Left ventricle myocardium superior (tissue), 1 donor: ENCODE measurements at regions not wholly inside any gene's neighbourhood (a gene's known extent, or its start where the extent isn't known, plus 50 kb on each side); places are given as distances from the start of the nearest gene placed in this dataset.

Experiments
- ATAC-seq: fragments of 200-7000 bp; cut with Tn5 transposase; one replicate; pipeline ENCODE4 v1.9.1; 2020; ENCODE audit warnings: mild to moderate bottlenecking, moderate library complexity
- DNase-seq: peaks from one replicate; pipeline ENCODE4 v3.0.0-alpha.2; 2020
- intact Hi-C: fragments of 100-400 bp; cut with micrococcal nuclease; formaldehyde crosslinking; loops from one replicate; pipeline ENCODE4 v1.11.0; 2022
- donor health status: DM: no; HTN: yes; CAD: no; lungs with severe emphysema.

GRCh38 chr11:127330044-127330443 lies 329.5 kb upstream of the KIRREL3 start:
- intact Hi-C loops, result no loop called here
- DNase-seq (no peak), ATAC-seq (no peak)

DNA sequence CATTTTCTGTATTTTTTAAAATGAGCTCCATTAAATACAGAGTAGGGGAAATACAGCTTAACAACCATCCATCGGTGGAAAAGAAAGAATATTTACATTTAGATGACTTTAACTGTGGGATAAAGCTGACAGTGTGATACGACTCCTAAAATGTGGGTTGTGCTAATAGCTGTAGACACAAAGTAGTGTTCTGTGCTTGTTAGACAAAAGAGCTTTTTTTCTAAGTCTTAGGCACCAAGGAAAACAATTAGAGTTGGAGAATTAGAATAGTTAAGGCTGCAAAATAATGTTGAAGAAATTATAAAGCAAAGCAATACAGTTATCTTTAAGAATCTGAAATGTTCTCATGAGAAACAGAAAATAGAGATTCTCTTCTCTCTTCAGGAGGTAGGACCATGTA lies 307.7 kb upstream of the KIRREL3 start:
- no peak for ATAC-seq
- intact Hi-C loops, result no loop called here
- no peak for DNase-seq

DNA sequence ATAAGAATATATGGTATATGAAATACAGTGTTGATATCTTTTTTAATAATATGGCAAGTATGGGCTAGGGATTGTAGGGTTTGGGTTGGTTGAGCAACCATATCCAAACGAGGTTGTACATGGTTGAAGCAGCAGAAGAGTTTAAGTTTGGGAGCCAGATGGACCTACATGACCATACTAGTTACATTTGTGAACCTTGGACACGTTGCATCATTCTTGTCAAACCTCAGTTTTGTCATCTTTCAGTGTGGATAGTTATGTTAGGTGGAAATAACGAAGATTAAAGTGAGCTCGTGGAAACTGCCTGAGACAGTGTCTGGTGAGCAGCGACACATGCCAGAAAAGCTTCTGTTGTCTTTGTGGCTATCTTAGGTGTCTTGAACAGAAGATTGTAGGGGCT lies 307.1 kb upstream of the KIRREL3 start:
- DNase-seq (no peak), ATAC-seq (no peak)
- intact Hi-C loops, result no loop called here

GRCh38 chr11:127304634-127305033 lies 304.1 kb upstream of the KIRREL3 start:
- no peak for DNase-seq
- ATAC-seq, result no peak
- intact Hi-C loops, result no loop called here

GRCh38 chr11:127288926-127289325 lies 288.4 kb upstream of the KIRREL3 start:
- no peak for DNase-seq
- no peak for ATAC-seq
- intact Hi-C loops, result no loop called here

DNA sequence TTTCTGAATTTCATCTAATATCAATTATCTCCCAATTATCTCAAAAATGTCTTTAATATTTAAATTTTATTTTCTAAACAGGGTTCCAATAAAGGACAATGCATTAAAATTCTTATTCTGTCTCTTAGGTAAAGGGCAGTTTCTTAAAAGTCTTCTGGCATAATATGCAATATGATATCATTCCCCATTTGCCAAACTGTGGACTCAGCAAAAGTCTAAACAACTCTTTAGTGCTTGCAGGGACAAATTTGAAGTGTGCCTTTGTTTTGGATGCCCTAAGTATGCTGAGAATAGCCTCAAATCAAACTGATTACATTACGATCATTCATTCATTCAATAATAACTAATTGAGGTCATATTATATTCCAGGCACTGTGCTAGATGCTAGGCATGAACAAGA lies 281.0 kb upstream of the KIRREL3 start:
- ATAC-seq (no peak), DNase-seq (no peak)
- intact Hi-C loops, result no loop called here

GRCh38 chr11:127275774-127276173 lies 275.2 kb upstream of the KIRREL3 start:
- intact Hi-C loops, result no loop called here
- ATAC-seq, result no peak

GRCh38 chr11:127274328-127274676 lies 273.7 kb upstream of the KIRREL3 start:
- DNase-seq (no peak), ATAC-seq (no peak)
- intact Hi-C loops, result no loop called here

More at GRCh38 chr11:127275774-127276173, 275.2 kb upstream of the KIRREL3 start:
- no peak for DNase-seq

- ATAC-seq, result no peak
These were observed 273.2 kb upstream of the KIRREL3 start for GRCh38 chr11:127273593-127274327.

GRCh38 chr11:127270851-127271250 lies 270.3 kb upstream of the KIRREL3 start:
- no peak for DNase-seq
- intact Hi-C loops, result no loop called here
- ATAC-seq, result no peak

More at GRCh38 chr11:127273593-127274327, 273.2 kb upstream of the KIRREL3 start:
- DNase-seq, result no peak
- intact Hi-C loops, result no loop called here

- intact Hi-C loops, result no loop called here
- ATAC-seq (no peak), DNase-seq (no peak)
These were observed 269.3 kb upstream of the KIRREL3 start for GRCh38 chr11:127269911-127270310.

GRCh38 chr11:127268932-127269331 lies 268.4 kb upstream of the KIRREL3 start:
- intact Hi-C loops, result no loop called here
- ATAC-seq, result no peak
- DNase-seq, result no peak

- DNase-seq (no peak), ATAC-seq (no peak)
- intact Hi-C loops, result no loop called here
These were observed 268.0 kb upstream of the KIRREL3 start for GRCh38 chr11:127268521-127268920.

- intact Hi-C loops, result no loop called here
- ATAC-seq, result no peak
- no peak for DNase-seq
These were observed 258.5 kb upstream of the KIRREL3 start for GRCh38 chr11:127259102-127259501.

DNA sequence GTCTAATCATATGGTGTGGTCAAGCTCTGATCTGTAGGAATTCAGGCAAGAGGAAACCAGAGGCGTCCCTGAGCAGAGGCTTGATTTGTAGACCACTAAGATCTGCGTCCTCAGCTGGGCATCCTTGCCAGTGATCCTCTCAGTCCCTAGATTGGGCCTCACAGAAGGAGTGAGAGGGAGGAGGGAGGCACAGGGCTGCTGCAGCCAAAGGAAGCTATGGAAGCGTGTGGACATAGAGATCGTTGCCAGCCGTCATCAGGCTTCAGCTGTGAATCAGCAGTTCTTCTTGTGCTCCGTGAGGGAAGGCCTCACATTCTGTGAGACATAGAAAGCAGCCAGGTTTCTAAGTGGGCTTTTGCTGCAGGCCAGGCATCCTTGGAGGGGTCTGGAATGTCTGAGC lies 254.6 kb upstream of the KIRREL3 start:
- ATAC-seq (peak; percentile 50), DNase-seq (no peak)
- intact Hi-C loops, result no loop called here

GRCh38 chr11:127252321-127252720 lies 251.8 kb upstream of the KIRREL3 start:
- intact Hi-C loops, result no loop called here
- ATAC-seq (peak; percentile 90), DNase-seq (no peak)

DNA sequence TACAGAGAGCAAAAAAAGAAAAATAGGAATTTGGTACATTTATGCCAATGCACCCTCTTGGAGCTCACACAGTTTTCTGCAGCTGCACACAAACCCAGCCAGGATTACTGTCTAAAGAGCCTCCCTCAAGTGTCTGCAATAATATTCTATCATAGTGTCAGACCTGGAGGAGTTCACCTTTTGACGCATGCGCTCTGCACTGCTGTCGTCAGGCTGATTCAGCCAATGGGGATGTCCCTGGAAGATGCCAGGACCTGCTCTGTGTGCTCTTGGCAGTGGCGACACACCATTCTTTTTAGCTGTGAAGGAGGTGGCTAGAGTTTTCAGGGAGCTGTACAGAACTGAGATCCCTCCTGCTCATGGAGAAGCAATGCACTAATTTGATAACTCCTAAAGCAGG lies 249.0 kb upstream of the KIRREL3 start:
- intact Hi-C loops, result no loop called here
- ATAC-seq, result no peak
- DNase-seq, result no peak

GRCh38 chr11:127248476-127248875 lies 247.9 kb upstream of the KIRREL3 start:
- no peak for DNase-seq
- intact Hi-C loops, result no loop called here
- no peak for ATAC-seq

GRCh38 chr11:127247261-127247851 lies 246.8 kb upstream of the KIRREL3 start:
- intact Hi-C loops, result no loop called here
- no peak for ATAC-seq
- DNase-seq, result no peak

DNA sequence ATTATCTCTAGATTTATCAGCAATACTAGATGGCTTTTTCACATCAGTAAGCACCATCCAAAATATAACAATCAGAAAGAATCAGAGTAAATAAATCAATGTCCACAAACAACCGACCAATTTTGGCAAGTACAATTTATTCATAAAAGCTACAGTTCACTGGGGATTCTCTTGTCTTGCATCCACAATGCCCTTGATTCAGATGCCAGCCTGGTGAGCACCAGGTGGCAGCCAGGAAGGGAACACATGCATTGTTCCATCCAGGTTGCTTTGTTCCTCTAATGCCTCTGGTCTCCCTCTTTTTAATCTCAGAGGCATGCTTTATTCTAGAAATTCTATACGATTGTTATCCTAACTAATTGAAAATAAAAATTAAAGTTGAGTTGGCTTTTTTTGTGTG lies 242.1 kb upstream of the KIRREL3 start:
- DNase-seq, result no peak
- intact Hi-C loops, result no loop called here
- no peak for ATAC-seq

- no peak for DNase-seq
- ATAC-seq, result no peak
- intact Hi-C loops, result no loop called here
These were observed 237.8 kb upstream of the KIRREL3 start for GRCh38 chr11:127238321-127238720.
